H54 (cell line): ENCODE measurements at regions not wholly inside any gene's neighbourhood (a gene's known extent, or its start where the extent isn't known, plus 50 kb on each side); places are given as distances from the start of the nearest gene placed in this dataset.

ENCODE experiments used
- DNase-seq: peaks from one replicate; pipeline ENCODE4 v3.0.0; 2011; ENCODE audit warnings: low spot score, mixed read lengths; ENCODE audit not compliant: insufficient read length
- FAIRE-seq: peaks from 3 replicates; lab custom pipeline; 2011; peaks lifted over from hg19 to GRCh38; lab: Jason Lieb, UNC
- POLR2A ChIP-seq: IDR thresholded peaks from 2 replicates; pipeline ENCODE4 v1.6.1; 2011; ENCODE audit warnings: low read depth, mild to moderate bottlenecking, low read length

GRCh38 chr1:173285048-173285447, 77.9 kb upstream of the TNFSF4 start:
- TF ChIP-seq POLR2A, result no peak
- DNase-seq, result no peak
- FAIRE-seq, result no peak

DNA sequence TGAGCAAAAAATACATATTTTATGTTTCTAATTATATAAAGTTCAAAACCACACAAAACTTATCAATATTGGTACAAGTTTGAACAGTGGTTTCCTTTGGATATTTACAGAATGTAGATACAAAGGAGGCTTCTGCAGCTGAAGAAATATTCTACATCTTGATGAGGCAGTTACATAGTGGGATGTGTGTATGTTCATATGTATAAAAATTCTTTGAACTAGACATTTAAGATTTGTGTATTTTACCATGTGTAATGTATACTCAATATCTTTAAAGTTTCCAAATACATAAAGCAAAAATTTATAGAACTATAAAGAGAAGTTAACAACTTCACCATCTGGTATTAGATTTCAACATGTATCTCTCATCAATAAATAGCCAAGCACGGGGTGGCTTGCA, 80.7 kb upstream of the TNFSF4 start:
- no peak for FAIRE-seq
- TF ChIP-seq POLR2A, result no peak
- DNase-seq, result no peak

DNA sequence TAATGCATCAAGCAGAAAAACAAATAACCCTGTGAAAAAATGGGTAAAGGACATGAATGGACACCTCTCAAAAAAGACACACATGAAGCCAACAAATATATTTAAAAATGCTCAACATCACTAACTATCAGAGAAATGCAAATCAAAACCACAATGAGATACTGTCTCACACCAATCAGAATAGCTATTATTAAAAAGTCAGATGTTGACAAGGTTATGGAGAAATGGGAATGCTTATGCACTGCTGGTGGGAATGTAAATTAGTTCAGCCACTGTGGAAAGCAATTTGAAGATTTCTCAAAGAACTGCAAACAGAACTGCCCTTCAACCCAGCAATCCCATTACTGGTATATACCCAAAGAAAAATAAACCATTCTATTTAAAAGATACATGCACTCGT, 86.6 kb upstream of the TNFSF4 start:
- no peak for FAIRE-seq
- TF ChIP-seq POLR2A, result no peak
- no peak for DNase-seq

GRCh38 chr1:173294843-173295242, 87.7 kb upstream of the TNFSF4 start:
- no peak for FAIRE-seq

DNA sequence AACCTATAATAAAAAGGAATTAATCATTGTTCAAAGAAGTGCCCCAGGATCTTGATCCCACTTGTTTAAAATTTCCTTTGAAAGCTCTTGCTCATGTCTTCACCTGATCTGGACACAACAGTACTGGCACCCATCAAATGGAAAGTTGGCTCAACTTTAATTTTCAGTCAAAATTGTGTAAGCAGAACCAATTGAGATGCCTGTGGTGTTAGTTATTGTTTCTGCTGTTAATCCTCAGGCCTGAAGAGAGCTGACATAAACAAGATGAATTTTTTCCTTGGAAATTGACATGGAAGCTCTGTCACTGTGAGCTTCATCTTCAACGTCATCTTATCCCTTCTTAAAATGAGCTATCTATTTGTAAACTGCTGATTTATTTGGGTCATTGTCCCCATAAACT, 88.3 kb upstream of the TNFSF4 start:
- DNase-seq, result no peak
- TF ChIP-seq POLR2A, result no peak
- no peak for FAIRE-seq

More at GRCh38 chr1:173294843-173295242, 87.7 kb upstream of the TNFSF4 start:
- TF ChIP-seq POLR2A, result no peak
- DNase-seq, result no peak

- no peak for DNase-seq
- FAIRE-seq, result no peak
- TF ChIP-seq POLR2A, result no peak
Measured at GRCh38 chr1:173295995-173296394, 88.9 kb upstream of the TNFSF4 start.

DNA sequence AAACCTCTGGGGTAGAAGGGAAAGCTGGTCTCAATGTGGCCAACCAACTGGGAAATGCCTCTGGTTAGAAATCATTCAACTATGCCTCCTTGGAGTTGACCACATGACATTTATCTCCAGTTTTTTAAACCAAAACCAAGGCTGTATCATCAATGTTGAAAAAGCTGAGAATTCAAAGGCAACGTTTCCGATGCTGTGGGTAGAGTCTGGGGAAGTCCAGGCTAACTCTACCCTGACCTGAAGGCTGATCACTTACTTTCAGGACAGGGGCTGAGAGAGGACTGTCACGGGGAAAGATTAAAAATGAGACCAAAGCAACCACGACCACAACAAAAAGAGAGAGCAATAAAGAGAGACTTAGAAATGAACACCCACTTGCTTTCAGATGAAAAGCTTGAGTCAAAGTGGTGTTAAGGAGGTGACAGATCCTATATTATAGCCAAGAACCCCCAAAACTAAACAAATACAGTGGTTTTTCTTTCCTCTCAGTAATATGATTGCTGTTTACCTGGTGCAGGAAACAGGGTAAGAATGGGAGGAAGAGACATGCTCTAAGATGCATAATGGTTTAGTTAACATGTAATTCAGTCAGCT, 90.8 kb upstream of the TNFSF4 start:
- DNase-seq, result no peak
- FAIRE-seq, result no peak
- no peak for TF ChIP-seq POLR2A

DNA sequence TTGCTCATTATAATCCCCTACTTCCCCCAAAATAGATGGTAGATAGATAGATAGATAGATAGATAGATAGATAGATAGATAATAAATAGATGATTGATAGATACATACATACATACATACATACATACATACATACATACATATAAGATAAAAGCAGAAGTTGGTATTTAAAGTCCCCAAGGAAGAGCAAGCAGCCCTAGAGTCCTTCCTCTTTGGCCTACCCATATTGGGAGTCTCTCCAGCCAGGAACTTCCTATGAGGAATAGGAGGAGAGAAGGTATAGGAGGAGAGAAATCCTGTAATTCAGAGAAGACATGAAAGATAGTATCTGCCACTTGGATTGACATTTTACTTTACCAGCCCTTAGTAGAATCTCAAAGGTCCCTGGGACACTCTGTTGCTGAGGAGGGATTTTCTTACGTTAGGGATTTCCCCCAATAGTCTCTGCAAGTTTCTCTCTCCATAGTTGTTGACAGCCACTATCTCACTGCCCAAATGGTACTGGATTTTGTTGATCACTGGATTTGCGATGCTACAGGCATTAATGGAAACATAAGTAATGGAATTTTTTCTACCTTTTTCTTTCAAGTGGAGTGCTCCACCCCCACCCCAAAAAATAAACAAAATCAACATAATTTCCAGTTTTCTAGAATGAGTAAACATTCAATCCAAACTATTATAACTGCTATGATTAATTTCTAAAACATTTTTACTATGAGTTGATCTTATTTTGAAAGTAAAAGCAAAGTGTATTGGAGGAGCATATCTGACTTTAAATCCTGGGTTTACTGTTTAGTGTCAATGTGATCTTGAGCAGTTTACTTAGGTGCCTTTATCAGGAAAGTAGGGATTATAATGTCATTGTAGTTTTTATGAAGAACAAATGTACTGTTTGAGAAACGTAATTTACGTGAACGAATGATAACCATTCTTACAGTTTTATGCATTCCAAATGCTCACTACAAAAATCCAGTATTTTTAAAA, 93.2 kb upstream of the TNFSF4 start:
- FAIRE-seq (no peak), DNase-seq (no peak)
- TF ChIP-seq POLR2A, result no peak

GRCh38 chr1:173301507-173301906, 94.4 kb upstream of the TNFSF4 start:
- no peak for TF ChIP-seq POLR2A
- FAIRE-seq, result no peak
- DNase-seq, result no peak

DNA sequence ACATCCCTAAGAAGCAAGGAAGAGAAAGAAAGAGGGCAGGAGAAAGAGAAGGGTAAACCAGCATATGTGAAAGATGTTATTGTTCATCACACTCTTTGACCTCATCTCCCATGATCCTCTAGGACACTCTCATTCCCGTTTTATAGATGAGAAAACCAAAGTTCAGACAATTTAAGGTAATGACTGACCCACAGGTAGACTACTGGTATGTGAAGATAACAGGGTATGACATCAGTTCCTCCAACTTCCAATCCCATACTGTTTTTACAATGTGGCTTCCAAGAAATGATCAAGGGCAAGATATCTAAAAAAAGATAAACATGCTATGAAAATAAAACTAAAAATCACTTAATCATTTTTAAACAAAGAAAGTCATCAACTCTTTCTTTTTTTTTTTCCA, 95.2 kb upstream of the TNFSF4 start:
- no peak for FAIRE-seq
- DNase-seq, result no peak
- TF ChIP-seq POLR2A, result no peak

- no peak for TF ChIP-seq POLR2A
- FAIRE-seq, result no peak
- DNase-seq, result no peak
Measured at GRCh38 chr1:173302890-173303829, 96.0 kb upstream of the TNFSF4 start.

- DNase-seq, result no peak
- TF ChIP-seq POLR2A, result no peak
- FAIRE-seq, result no peak
Measured at GRCh38 chr1:173303984-173304383, 96.9 kb upstream of the TNFSF4 start.

DNA sequence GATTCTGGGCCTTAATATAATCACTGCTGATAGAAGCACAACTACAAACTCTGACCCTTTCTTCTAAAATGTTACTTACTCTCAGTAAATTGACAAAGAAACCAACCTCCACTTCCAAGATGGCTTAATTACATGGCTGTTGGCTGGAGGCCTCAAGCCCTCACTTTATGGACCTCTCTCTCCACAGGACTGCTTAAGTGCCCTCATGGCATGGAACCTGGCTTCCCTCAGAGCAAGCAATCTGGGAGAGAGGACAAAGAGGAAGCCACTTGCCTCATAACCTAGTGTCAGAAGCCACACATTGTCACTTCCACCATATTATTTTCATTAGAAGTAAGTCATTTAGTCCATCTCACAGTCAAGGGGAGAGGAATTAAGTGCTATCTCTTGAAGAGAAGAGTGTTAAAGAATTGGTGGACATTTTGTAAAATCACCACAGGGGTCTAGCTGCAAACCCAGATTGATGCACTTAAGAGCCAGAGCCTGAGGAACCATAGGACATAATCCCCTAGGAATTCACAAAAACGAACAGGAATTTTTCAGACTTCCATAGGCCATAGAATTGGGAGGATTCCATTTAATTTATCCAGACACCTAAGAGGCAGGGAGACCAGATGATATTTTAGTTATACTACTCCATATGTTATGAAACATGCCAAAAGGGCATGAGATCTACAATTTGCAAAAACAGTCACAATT, 97.5 kb upstream of the TNFSF4 start:
- DNase-seq (no peak), FAIRE-seq (no peak)
- TF ChIP-seq POLR2A, result no peak
